Naive thymus-derived CD8-positive, alpha-beta T cell (primary cell): ENCODE measurements at regions not wholly inside any gene's neighbourhood (a gene's known extent, or its start where the extent isn't known, plus 50 kb on each side); places are given as distances from the start of the nearest gene placed in this dataset.

ENCODE experiments used
- ATAC-seq, 2 donors: fragments of 150-1000 bp; cut with Tn5 transposase in 1 of 2; sonication (Bioruptor Pico), chemical (Tn5 transposase) in 1 of 2; 1 replicate in 1 of 2; 2 replicates in 1 of 2; pipeline ENCODE4 v1.10.0; 2021; ENCODE audit warnings: mild to moderate bottlenecking in 2 of 2, moderate library complexity in 2 of 2
- POLR2A ChIA-PET: fragments of 350-600 bp; sonication (Branson Sonifier 250); formaldehyde crosslinking; loops from one replicate; lab custom pipeline; 2021; ENCODE audit warnings: antibody characterized with exemption; lab: Charles Lee
- DNase-seq, 10 donors: peaks; one replicate each; pipeline versions ENCODE4 v3.0.0 to v3.0.0-alpha.2; 2020 to 2022
- H3K27ac Mint-ChIP-seq, 10 donors: one replicate each; pipeline ENCODE4 v1.8.0; 2020 to 2022; ENCODE audit warnings: mild to moderate bottlenecking in 10 of 10, mixed read lengths in 10 of 10, moderate library complexity in 4 of 10, inconsistent platforms in 1 of 10
- H3K27me3 Mint-ChIP-seq, 5 donors: one replicate each; pipeline ENCODE4 v1.8.0; 2021 to 2022; ENCODE audit warnings: mixed read lengths in 5 of 5
- H3K36me3 Mint-ChIP-seq, 3 donors: one replicate each; pipeline ENCODE4 v1.8.0; 2020 to 2022; ENCODE audit warnings: mixed read lengths in 3 of 3, mild to moderate bottlenecking in 2 of 3, inconsistent platforms in 1 of 3
- H3K4me1 Mint-ChIP-seq, 4 donors: one replicate each; pipeline ENCODE4 v1.8.0; 2021 to 2022; ENCODE audit warnings: mixed read lengths in 4 of 4
- H3K4me3 Mint-ChIP-seq, 10 donors: one replicate each; pipeline ENCODE4 v1.8.0; 2020 to 2022; ENCODE audit warnings: mild to moderate bottlenecking in 10 of 10, mixed read lengths in 10 of 10, moderate library complexity in 6 of 10, inconsistent platforms in 1 of 10
- H3K9me3 Mint-ChIP-seq, 9 donors: one replicate each; pipeline ENCODE4 v1.8.0; 2020 to 2022; ENCODE audit warnings: mixed read lengths in 9 of 9, mild to moderate bottlenecking in 3 of 9, inconsistent platforms in 1 of 9, moderate library complexity in 1 of 9

DNA sequence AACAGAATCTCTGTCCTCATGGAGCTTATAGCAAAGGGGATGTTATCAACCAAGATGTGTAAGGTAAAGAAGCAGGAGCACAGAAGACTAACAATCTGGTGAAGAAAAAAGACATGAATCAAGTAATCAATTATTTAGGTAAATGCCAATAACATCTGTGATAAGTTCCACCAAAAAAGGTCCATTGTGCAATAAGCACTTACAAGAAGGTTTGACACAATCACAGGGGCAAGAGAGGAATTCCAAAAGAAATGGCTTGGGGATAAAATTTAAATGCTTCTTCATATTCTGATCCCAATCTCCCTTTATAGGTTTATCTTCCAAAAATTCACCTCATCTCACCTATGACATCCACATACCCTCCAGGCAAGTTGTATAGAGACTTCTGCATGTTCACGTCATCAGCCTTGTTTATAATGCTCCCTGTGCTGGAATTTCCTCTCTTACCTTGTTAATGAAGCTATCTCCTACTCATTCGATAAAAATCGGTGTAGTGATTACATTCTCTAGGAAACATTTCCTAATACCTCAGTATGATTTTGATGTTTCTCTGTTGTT is 53.6 kb upstream of the DPT start:
- peaks cover 3 to 12% (median 7%) of the 10 kb centered on the region in 5 donors for H3K27me3 Mint-ChIP-seq
- POLR2A ChIA-PET: no interaction called here
- no peaks in the 10 kb centered on the region for H3K4me1 Mint-ChIP-seq
- ATAC-seq: no peak
- no peak for DNase-seq
- no peak overlapping the region for H3K27ac Mint-ChIP-seq
- H3K36me3 Mint-ChIP-seq: no peaks in the 10 kb centered on the region
- H3K9me3 Mint-ChIP-seq: peaks cover 0 to 2% (median 0%) of the 10 kb centered on the region in 9 donors
- no peak overlapping the region for H3K4me3 Mint-ChIP-seq

GRCh38 chr1:168783458-168784210 is 54.6 kb upstream of the DPT start:
- Mint-ChIP-seq H3K9me3 (peaks cover 0 to 2% (median 0%) of the 10 kb centered on the region in 9 donors), H3K27me3 (peaks cover 3 to 12% (median 10%) of the 10 kb centered on the region in 5 donors), H3K4me3 (no peak overlapping the region), H3K27ac (no peak overlapping the region), H3K4me1 (no peaks in the 10 kb centered on the region), H3K36me3 (no peaks in the 10 kb centered on the region)
- ATAC-seq: no peak
- no peak for DNase-seq
- POLR2A ChIA-PET: no interaction called here

GRCh38 chr1:168786476-168787330 is 57.7 kb upstream of the DPT start:
- H3K36me3 Mint-ChIP-seq: no peaks in the 10 kb centered on the region
- H3K9me3 Mint-ChIP-seq: peaks cover 0 to 2% (median 0%) of the 10 kb centered on the region in 9 donors
- no peak overlapping the region for H3K4me3 Mint-ChIP-seq
- peaks cover 0 to 17% (median 5%) of the 10 kb centered on the region in 5 donors for H3K27me3 Mint-ChIP-seq
- no peak for ATAC-seq
- DNase-seq: no peak
- POLR2A ChIA-PET: no interaction called here
- H3K4me1 Mint-ChIP-seq: no peaks in the 10 kb centered on the region
- no peak overlapping the region for H3K27ac Mint-ChIP-seq

DNA sequence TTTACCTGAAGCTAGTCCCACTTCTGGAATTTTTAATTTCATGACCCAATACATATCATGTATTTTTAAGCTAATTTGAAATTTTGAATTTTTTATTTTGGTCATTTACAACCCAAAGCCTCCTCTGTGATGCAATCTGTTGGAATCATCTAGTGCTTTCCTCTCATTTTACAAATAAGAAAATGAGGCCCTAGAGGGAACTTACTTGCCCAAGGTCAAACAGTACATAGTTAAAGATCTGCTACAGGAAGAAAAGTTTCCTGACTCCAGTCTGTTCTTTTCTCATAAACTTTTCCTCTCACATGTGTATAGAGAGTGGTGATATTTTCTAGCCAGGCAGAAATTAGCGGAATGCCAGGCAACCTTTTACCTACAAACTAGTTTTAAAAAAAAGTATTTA is 59.3 kb upstream of the DPT start:
- Mint-ChIP-seq H3K27me3 (peaks cover 0 to 17% (median 5%) of the 10 kb centered on the region in 5 donors), H3K36me3 (no peaks in the 10 kb centered on the region)

DNA sequence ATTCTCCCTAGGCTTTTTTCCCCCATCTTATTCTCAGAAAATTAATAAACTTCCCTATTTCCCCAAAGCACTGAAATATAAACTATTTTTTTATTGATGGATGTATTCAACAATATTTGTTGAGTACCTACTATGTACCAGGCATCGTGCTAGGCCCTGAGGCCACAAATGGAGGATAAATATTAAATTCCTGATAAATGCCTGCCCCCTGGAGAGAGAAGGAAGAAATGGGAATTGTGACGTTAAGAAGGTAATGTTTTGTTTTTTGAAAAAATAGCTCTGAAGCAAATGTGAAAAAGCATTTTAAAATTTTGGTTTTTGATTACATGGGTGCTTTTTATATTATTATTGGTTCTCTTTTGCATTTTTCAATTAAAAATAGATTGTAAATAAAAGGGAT is 60.5 kb upstream of the DPT start:
- no peak for DNase-seq
- Mint-ChIP-seq H3K4me3 (no peak overlapping the region), H3K36me3 (no peaks in the 10 kb centered on the region), H3K9me3 (peaks cover 0 to 2% (median 0%) of the 10 kb centered on the region in 9 donors), H3K4me1 (peaks cover 0 to 2% (median under 1%) of the 10 kb centered on the region in 4 donors), H3K27ac (no peak overlapping the region), H3K27me3 (peaks cover 0 to 17% (median 5%) of the 10 kb centered on the region in 5 donors)
- ATAC-seq: no peak
- POLR2A ChIA-PET: no interaction called here

More for the DNA sequence above, 59.3 kb upstream of the DPT start:
- Mint-ChIP-seq H3K4me3 (no peak overlapping the region), H3K4me1 (peaks cover 0 to 2% (median under 1%) of the 10 kb centered on the region in 4 donors), H3K27ac (no peak overlapping the region), H3K9me3 (peaks cover 0 to 2% (median 0%) of the 10 kb centered on the region in 9 donors)
- DNase-seq: no peak
- no peak for ATAC-seq
- POLR2A ChIA-PET: no interaction called here

DNA sequence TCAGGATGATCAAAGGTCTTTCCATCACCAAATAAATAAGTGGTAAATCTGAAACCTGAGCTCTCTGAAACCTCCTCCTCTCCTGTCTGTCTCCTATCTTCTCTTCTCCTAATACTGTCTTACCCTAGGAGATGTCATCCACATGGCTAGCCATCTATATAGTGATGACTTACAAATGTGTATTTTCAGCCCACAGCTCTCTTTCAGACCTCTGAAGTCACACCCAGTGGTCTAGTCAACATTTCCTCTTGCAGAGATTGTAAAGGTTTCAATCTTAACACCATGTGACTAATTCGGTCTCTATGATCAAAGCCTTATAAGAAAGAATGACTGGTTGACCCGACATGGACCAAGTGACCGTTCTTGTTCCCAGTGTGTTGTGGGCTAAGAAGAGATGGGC is 63.1 kb upstream of the DPT start:
- no peak overlapping the region for H3K4me3 Mint-ChIP-seq
- POLR2A ChIA-PET: no interaction called here
- H3K9me3 Mint-ChIP-seq: no peaks in the 10 kb centered on the region
- no peaks in the 10 kb centered on the region for H3K36me3 Mint-ChIP-seq
- no peak for DNase-seq
- peaks cover 0 to 2% (median under 1%) of the 10 kb centered on the region in 4 donors for H3K4me1 Mint-ChIP-seq
- peaks cover 0 to 16% (median 7%) of the 10 kb centered on the region in 5 donors for H3K27me3 Mint-ChIP-seq
- H3K27ac Mint-ChIP-seq: no peak overlapping the region
- ATAC-seq: no peak

GRCh38 chr1:168792592-168793125 is 63.7 kb upstream of the DPT start:
- Mint-ChIP-seq H3K4me3 (no peak overlapping the region), H3K27me3 (peaks cover 0 to 16% (median 9%) of the 10 kb centered on the region in 5 donors), H3K36me3 (no peaks in the 10 kb centered on the region), H3K4me1 (peaks cover 0 to 2% (median under 1%) of the 10 kb centered on the region in 4 donors), H3K27ac (no peak overlapping the region), H3K9me3 (no peaks in the 10 kb centered on the region)
- ATAC-seq (no peak), DNase-seq (no peak)
- POLR2A ChIA-PET: no interaction called here

DNA sequence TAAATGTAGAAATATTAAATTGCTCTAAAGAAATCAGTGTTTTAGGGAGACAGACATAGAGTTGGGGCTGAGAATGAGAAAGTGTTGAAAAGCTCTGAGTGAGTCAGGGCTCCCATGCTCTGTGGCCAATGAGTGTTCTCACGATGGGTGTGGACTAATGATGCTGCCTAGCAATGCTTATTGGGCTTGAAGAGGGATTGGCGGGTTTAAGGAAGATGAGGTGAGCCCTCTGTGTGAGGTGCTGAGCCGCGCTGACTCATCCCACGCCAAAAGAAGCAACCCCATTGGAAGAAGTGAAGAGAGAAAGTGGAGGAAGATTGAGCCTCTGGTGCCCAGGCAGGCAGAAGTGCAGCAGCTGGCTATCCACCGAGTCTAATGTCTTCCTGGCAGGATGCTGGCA is 65.1 kb upstream of the DPT start:
- Mint-ChIP-seq H3K4me1 (peaks cover 0 to 2% (median under 1%) of the 10 kb centered on the region in 4 donors), H3K27ac (no peak overlapping the region), H3K4me3 (no peak overlapping the region), H3K9me3 (no peaks in the 10 kb centered on the region), H3K27me3 (peaks cover 0 to 14% (median 8%) of the 10 kb centered on the region in 5 donors), H3K36me3 (no peaks in the 10 kb centered on the region)
- POLR2A ChIA-PET: no interaction called here
- DNase-seq: no peak
- ATAC-seq: no peak

DNA sequence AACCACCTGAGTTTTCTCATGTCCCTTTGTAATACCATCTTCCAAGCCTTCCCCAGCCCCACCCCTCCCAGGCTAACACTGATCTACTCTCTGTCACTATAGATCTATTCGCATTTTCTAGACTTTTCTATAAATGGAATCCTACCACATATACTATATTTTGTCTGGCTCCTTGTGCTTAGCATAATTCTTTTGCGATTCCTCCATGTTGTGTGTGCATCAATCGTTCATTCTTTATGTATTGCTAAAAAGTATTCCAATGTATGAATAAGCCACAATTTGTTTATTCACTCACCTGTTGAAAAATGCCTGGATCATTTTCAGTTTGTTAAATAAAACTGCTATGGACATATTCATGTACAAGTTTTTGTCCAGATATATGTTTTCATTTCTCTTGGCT is 66.7 kb upstream of the DPT start:
- POLR2A ChIA-PET: no interaction called here
- Mint-ChIP-seq H3K4me1 (peaks cover 0 to 2% (median under 1%) of the 10 kb centered on the region in 4 donors), H3K36me3 (no peaks in the 10 kb centered on the region), H3K27ac (no peak overlapping the region), H3K4me3 (no peak overlapping the region), H3K27me3 (peaks cover 0 to 9% (median 5%) of the 10 kb centered on the region in 5 donors), H3K9me3 (no peaks in the 10 kb centered on the region)
- no peak for ATAC-seq
- no peak for DNase-seq

- peaks cover 0 to 3% (median 0%) of the 10 kb centered on the region in 5 donors for H3K27me3 Mint-ChIP-seq
- POLR2A ChIA-PET: no interaction called here
- ATAC-seq: no peak
- no peak overlapping the region for H3K27ac Mint-ChIP-seq
- no peaks in the 10 kb centered on the region for H3K36me3 Mint-ChIP-seq
- no peak for DNase-seq
- no peaks in the 10 kb centered on the region for H3K4me1 Mint-ChIP-seq
- no peak overlapping the region for H3K4me3 Mint-ChIP-seq
- no peaks in the 10 kb centered on the region for H3K9me3 Mint-ChIP-seq
Measured at GRCh38 chr1:168799927-168800605, 71.1 kb upstream of the DPT start.

- no peak for ATAC-seq
Measured at GRCh38 chr1:168801032-168801745, 72.2 kb upstream of the DPT start.

More at GRCh38 chr1:168801032-168801745, 72.2 kb upstream of the DPT start:
- Mint-ChIP-seq H3K4me3 (no peak overlapping the region), H3K9me3 (no peaks in the 10 kb centered on the region), H3K4me1 (no peaks in the 10 kb centered on the region), H3K36me3 (no peaks in the 10 kb centered on the region), H3K27me3 (peaks cover 0 to 3% (median under 1%) of the 10 kb centered on the region in 5 donors), H3K27ac (no peak overlapping the region)
- POLR2A ChIA-PET: no interaction called here
- DNase-seq: no peak
